HG03432 (cell line): ENCODE measurements at regions not wholly inside any gene's neighbourhood (a gene's known extent, or its start where the extent isn't known, plus 50 kb on each side); places are given as distances from the start of the nearest gene placed in this dataset.
"Not testable (repeated sequence)": the region's sequence is repeated elsewhere in the genome, so short reads cannot be mapped to it uniquely, and the experiment has no call there.

Experiments
- ATAC-seq: cut with Tn5 transposase; IDR thresholded peaks from one replicate; pipeline ENCODE4 v1.9.1; 2021; ENCODE audit warnings: mild to moderate bottlenecking, moderate library complexity; ENCODE audit not compliant: unreplicated experiment

DNA sequence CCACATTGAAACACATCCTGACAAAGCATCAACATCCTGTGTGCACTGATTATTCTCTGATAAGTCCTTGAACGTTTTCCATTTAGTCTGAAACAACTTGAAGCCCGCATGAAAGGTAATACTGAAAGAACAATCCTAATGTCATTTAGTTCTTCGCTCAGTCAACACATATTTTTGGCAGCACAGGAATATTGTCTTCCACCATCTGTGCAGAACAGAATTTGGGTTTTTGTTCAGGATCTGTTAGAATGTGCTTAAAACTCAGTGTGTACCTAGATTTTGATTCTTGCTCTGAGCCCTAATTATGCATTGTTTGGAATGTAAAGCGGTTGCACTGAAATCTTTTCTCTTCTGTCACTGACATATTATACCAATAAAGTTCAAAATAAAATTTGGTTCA, 1036.6 kb downstream of the CDH11 start:
- ATAC-seq: no peak

DNA sequence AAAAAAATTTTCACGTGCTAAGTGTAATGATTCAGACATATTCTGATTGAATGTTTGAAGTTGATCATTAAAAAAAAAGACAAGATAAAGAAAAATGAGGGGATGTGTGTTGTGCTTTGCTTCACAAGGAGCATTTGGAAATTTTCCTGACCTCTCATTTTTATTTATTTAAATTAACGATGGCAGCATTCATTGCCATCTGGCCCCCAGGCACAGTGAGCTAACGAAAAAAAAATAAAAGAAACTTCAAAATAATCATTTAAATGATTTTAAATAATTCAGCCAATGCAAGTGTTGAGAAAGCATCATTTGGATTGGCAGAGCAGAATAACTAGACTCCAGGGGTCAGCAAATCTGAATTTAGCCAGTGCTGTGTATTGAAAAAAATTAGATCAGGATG, 1037.2 kb downstream of the CDH11 start:
- no peak for ATAC-seq

DNA sequence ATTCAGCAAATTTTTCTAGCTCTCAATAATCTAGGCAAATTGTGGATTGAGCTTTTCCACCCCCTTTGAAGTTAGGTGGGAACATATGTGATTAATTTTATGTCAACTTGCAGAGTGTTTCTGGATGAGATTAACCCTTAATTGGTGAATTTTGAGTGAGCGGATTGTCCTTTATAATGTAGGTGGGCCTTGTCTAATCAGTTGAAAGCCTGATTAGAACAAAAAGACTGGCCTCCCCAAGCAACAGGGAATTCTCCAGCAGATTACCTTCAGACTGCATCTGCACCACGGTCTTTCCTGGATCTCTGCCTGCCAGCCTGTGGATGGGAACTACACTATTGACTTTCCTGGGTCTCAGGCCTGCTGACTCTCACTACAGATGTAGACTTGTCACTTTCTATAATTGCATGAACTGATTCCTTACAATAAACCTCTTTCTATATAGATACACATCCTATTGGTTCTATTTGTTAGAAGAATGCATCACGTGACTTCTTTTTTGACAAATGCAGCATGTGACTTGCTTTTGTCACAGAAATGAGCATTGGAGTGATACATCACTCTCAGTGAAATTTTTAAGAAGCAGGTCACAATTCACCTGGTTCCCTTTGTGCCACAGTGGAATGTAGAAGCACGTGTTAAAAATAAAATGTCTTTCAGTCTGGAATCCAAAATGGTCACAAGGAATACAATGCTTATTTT, 1038.3 kb downstream of the CDH11 start:
- no peak for ATAC-seq

DNA sequence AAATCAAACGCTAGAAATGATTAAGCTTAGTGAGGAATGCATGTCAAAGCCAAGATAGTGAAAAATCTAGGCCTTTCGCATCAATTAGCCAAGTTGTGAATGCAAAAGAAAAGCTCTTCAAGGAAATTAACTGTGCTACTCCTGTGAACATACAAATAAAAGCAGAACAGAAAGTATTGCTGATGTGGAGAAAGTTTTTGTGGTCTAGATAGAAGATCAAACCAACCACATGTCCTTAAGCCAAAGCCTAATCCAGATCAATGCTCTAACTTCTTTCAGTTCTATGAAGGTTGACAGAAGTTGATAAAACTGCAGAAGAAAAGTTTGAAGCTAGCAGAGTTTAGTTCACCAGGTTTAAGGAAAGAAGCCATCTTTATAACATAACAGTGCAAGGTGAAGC, 1044.6 kb downstream of the CDH11 start:
- ATAC-seq: no peak

DNA sequence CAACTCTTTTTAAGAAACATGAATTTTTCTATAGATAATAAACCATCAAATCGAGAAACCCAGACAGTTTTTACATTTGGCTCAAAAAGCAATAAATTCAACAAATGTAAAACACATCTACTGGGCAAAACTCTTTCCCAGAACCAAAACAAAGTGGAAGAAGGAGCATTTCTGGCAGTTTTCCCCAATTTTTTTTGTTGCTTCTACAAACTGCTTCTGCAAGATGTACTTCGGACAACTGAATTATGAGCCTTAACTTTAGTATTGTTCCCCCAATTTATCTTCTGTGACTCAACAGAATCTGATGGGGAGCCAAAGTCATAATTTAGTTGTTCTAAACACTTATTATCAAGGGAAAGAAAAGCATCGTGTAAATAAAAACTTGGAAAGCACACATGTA, 1047.2 kb downstream of the CDH11 start:
- ATAC-seq: no peak

DNA sequence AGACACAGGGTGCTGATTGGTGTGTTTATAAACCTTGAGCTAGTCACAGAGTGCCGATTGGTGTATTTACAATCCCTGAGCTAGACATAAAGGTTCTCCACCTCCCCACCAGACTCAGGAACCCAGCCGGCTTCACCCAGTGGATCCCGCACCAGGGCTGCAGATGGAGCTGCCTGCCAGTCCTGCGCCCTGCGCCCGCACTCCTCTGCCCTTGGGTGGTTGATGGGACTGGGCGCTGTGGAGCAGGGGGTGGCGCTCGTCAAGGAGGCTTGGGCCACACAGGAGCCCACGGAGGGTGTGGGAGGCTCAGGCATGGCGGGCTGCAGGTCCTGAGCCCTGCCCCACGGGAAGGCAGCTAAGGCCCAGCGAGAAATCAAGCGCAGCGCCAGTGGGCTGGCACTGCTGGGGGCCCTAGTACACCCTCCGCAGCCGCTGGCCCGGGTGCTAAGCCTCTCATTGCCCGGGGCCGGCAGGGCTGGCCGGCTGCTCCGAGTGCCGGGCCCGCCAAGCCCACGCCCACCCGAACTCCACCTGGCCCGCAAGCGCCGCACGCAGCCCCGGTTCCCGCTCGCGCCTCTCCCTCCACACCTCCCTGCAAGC, 1049.6 kb downstream of the CDH11 start:
- not testable (repeated sequence) for ATAC-seq

DNA sequence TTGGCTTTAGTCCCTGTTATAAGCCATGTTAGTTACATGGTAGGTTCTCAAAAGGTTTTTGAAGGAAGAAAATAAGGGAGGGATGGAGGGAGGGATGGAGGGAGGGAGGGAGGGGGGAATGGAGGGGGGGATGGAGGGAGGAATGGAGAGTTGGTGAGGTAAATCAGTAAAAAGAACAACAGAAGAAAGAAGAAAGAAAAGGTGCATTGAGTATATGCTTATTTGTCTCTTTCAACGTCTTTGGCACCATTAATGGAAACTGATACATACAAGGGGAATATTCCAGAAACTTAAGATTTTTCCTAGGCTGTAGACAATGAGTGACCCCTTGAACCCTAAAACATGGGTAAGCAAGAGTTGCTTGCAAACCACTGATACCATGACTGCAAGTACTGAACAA, 1056.3 kb downstream of the CDH11 start:
- no peak for ATAC-seq

DNA sequence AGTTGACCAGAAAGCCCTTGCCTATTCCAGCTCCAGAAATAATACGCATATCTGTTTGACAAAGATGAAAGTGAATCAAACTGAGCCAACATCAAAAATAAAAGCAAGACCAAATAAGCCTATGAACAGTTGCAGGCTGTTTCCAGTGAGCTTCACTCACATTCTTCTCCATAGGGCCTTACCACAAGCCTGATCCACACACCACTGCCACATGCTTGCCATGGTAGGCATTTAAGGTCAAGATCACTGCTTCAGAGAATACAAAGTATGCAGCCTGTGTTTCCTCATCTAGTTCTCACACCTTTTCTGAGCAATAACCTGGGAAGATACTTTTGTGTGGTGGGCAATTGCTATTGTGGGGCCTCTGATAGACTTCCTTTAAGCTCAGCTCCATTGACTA, 1060.2 kb downstream of the CDH11 start:
- no peak for ATAC-seq

DNA sequence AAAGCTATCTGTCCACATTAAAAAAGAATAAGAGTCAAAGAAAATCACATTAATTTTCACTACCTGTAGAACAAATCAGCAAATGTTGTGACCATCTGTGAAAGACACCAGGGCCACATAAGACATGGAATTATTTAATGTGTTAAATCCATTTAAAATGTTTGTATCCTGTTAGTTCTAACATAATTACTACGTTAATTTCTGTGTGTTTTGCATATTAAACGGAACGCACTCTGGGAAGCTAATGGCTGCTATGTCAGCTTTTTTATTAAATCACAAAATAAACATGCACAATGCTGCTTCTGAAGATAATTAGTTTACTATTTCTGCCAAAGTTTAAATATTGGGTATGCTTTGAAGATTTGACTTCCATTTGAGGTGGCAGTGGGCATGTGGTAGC, 1061.2 kb downstream of the CDH11 start:
- no peak for ATAC-seq

DNA sequence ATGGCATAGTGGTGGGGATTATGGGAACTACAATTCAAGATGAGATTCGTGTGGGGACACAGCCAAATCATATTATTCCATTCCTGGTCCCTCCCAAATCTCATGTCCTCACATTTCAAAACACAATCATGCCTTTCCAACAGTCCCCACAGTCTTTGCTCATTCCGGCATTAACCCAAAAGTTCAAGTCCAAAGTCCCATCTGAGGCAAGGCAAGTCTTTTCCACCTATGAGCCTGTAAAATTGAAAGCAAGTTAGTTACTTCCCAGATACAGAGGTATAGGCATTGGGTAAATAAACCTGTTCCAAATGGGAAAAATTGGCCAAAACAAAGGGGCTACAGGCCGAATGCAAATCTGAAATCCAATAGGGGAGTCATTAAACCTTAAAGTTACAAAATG, 1063.2 kb downstream of the CDH11 start:
- ATAC-seq: no peak

DNA sequence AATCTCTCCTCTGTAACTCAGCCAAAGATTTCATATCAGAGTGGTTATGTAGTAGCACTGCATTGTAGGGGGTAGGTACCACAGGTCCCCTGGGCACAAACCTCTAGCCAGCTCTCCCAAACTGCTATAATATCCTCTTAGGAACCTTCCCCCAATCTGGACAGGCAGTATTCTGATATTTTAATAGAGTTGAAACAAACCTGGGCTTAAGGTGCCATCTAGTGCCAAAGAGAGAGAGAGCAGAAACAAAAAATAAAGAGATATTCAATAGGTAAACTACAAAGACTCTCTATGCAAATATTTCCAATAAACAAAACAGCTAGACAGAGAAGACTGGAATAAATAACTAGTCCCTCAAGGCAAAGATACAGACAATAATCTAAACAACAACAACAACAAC, 1070.0 kb downstream of the CDH11 start:
- no peak for ATAC-seq

DNA sequence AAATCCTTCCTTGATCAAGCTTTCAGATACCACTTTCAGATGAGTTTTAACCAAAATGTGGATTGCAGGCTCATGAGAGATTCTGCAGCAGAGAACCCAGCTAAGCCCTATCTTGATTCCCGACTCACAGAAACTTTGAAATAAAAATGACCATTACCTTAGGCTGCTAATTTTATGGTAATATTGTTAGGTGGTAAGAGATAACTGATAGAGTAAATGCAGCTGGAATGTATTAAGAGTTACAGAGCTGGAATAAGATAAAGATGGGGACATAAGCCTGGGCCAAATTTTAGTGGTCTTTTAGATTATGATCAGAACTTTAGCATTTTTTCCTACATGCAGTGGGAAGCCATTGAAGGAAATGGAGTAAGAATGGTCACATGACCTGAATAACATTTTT, 1074.0 kb downstream of the CDH11 start:
- ATAC-seq: no peak

DNA sequence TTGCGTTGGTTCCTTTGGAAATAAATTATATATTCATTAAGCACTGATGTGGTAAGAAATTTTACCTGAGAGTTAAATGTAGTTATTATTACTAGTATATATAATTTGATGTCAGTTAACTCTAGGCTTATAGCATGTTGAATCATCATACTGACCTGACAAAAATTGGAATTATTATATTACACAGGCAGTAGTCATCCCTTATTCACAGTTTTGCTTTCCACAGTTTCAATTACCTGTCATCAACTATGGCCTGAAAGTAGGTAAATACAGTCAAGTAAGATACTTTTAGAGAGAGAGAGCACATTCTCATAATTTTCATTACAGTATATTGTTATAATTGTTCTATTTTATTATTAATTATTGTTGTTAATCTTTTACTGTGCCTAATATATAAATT, 1074.7 kb downstream of the CDH11 start:
- ATAC-seq: no peak

DNA sequence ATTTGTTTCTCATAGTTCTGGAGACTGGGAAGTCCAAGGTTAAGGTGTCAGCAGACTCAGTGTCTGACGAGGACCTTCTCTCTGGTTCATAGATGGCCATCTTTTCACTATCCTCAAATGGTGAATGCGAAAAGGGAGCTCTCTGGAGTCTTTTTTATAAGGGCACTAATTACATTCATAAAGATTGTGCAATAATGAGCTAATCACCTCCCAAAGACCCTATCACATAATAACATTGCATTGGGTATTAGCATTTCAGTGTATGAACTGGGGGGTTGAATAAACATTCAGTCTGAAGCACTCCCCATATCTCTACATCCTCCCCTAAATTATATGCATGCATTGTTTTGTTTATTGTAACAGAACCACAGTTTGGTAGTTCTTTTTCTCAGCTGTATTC, 1086.5 kb downstream of the CDH11 start:
- ATAC-seq: no peak

DNA sequence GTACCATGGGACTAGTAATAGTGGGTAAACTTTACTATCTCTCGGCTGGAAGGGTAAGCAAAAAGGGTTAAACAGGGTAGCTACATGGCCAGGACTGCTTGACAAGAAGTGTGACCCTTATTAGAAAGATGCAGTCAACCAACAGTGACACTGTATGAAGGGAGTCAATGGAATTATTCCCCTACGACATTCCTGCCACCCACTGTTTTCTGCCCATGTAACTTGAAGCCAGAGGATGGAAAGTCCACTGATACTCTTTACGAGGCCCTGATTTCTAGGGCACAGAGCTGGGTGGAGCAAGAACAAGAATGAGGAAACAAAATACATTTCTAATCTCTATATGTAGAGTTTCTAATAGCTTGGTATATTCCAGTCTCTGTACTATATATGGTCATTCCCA, 1102.5 kb downstream of the CDH11 start:
- no peak for ATAC-seq

DNA sequence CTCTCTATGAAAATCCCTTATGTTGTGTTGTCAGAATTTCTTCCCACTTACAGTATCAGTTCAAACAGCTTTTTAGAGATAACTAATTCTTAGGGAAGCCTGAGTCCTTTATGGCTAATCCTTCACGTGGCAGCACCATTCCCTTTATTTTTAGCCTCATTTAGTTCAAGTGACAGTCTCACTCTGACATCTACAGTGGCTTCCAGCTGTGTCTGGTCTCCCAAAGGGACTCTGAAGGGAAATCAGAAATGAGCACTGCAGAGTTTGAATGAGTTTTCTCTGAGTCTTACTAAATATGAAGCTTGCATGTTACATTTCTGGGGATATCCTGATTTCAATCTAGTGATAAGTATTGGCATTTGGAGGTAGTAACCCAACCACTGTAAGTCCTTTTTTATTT, 1104.1 kb downstream of the CDH11 start:
- ATAC-seq: no peak

DNA sequence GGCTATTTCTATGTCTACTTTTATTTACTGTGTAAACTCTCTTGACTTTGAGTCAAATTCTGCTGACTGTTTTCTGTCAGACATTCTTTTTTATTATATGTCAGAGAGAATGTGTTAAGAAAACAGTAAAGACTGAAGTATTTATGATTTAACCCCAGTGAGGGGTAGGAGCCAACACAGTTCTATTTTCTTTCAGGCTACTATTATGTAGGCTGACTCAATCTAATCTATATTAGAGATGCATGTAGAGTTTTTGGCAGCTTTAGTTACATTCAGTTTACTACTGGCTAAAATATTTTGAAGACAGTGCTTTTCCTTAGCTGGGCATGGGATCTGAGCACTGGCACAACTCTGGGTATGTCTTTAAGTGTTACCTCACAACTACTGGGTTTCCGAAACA, 1108.0 kb downstream of the CDH11 start:
- ATAC-seq: no peak

DNA sequence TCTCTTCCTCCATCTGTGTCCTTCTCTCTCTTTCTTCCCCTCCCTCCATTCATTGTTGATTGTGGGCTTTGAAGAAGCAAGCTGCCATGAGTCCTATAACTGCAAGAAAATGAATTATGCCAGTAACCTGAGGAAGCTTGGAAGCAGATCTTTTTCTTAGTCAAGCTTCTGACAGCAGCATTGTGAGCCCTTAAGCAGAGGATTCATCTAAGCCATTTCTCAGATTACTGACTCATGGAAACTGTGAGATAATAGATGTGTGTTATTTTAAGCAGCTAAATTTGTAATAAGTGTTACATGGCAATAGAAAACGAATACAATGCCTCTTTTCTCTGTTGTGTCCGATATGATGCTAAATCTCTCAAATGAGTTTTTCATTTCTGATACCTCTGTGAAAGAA, 1109.7 kb downstream of the CDH11 start:
- ATAC-seq: no peak

DNA sequence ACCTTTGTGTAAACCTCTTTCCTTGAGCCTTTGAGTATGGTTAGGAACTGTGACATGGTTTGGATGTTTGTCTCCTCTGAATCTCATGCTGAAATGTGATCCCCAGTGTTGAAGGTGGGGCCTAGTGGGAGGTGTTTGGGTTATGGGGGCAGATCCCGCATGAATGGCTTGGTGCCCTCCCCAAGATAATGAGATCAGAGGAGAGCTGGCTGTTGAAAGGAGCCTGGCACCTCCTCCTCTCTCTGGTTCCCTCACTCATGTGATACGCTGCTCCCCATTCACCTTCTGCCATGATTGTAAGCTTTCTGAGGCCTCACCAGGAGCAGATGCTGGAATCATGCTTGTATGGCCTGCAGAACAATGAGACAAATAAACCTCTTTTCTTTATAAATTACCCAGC, 1110.2 kb downstream of the CDH11 start:
- no peak for ATAC-seq

DNA sequence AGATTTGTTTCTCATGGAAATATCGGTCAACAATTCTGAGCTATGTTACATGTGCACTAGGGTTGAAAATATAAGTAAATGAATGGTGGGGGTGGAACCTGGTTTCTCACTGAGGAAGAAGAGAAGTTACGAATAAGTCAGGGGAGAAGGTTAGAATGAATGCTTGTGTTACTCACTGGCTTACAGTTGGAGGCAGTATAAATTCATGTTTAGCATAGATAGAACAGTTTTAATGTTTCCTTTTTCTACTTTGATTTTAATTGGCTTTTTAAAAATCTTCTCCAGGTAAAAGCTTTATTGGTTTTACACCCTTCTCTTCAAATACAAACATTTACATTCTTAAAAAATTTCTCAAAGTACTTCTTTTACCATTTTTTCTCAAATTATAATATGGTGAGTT, 1113.7 kb downstream of the CDH11 start:
- ATAC-seq: no peak

DNA sequence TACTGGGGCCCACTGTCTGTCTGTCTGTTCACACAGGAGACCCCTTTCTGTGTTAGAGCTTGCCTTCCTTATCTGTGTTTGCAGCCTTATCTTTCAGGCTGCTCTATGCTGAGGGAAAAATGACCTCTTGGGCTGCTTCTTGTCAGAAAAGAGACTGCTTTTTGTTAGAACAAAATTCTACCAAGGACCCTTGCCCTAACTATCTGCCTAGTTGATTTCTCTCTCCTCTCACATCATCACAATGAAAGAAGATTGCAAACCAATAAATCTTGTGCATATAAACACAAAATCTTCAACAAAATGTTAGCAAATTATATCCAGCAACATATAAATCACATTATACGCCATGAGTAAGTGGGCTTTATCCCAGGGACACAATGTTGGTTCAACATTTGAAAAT, 1117.7 kb downstream of the CDH11 start:
- ATAC-seq: no peak

DNA sequence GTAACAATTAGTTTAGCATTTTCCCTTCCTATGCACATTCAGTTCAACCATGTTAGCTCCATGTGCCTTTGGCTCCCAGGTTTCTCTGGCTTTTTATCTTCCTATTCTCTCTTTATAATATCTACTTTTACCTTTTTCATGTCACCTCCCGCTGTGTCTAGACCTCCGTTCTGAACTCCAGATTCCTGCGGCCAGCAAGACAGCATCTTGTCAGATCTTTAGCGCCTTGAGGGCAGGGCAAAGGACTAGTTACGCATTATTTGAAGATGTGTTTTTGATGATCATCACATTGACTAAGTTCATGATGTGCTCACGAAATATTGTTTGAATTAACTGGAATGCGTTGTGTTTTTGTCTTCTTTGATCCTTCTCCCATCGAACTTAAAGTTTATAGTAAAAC, 1126.8 kb downstream of the CDH11 start:
- ATAC-seq: no peak

DNA sequence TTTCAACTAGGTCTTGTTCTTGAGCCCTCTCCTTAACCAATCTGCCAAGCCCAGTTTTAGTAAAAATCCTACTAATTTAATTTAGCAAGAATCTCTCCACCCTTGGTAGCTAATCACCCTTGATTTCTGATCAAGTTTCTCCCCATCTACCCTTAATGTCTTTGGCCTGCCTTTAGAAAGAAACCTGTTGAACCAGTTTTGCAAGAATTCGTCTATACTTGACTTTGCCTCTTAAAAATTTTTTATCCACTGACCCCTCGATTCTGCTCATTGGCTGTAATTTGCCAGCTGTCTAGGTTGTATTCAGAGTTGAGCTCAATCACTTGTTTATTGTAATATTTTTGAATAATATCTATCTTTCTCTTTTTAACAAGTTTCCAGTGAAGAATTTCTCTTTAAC, 1138.5 kb downstream of the CDH11 start:
- no peak for ATAC-seq
